A549 (cell line): ENCODE measurements at regions not wholly inside any gene's neighbourhood (a gene's known extent, or its start where the extent isn't known, plus 50 kb on each side); places are given as distances from the start of the nearest gene placed in this dataset.

Experiments used
- ATAC-seq, 2 experiments: fragments of 200-7000 bp in 1 of 2; fragments of >200 bp in 1 of 2; cut with Nextera tagmentation in 1 of 2; cut with Tn5 transposase in 1 of 2; 3 replicates each; pipeline versions ENCODE4 v1.8.0 to v1.9.1; 2018 to 2020; ENCODE audit warnings: mild to moderate bottlenecking in 1 of 2, moderate library complexity in 1 of 2
- CTCF ChIA-PET: fragments of 300-600 bp; sonication (Branson Sonifier 250); formaldehyde crosslinking; extraction: SDS; loops from one replicate; lab custom pipeline; 2021; ENCODE audit warnings: antibody characterized with exemption, inconsistent platforms; lab: Yijun Ruan, JAX
- POLR2A ChIA-PET: fragments of 350-600 bp; formaldehyde crosslinking; extraction: SDS; loops from one replicate; lab custom pipeline; 2021; ENCODE audit warnings: antibody characterized with exemption, inconsistent platforms; lab: Yijun Ruan, JAX
- DNase-seq, 2 experiments: peaks; one replicate each; pipeline versions ENCODE4 v3.0.0 to v3.0.0-alpha.2; 2011 to 2016; ENCODE audit warnings: low read depth in 1 of 2, low spot score in 1 of 2
- FAIRE-seq: peaks from 2 replicates; lab custom pipeline; 2011; peaks lifted over from hg19 to GRCh38; lab: Jason Lieb, UNC
- H3K27ac ChIP-seq, 2 experiments: fragments of >200 bp; sonication (Bioruptor Twin); formaldehyde crosslinking; 3 replicates each; pipeline ENCODE4 v1.5.1; 2016 to 2017
- H3K4me1 ChIP-seq: fragments of >200 bp; sonication (Bioruptor Twin); formaldehyde crosslinking; 3 replicates; pipeline ENCODE4 v1.6.1; 2016
- H3K4me2 ChIP-seq: fragments of >200 bp; sonication (Bioruptor Twin); formaldehyde crosslinking; 3 replicates; pipeline ENCODE4 v1.6.1; 2016
- H3K4me3 ChIP-seq: fragments of >200 bp; sonication (Bioruptor Twin); formaldehyde crosslinking; 3 replicates; pipeline ENCODE4 v1.5.1; 2016
- H3K9me3 ChIP-seq: fragments of >200 bp; sonication (Bioruptor Twin); formaldehyde crosslinking; 3 replicates; pipeline ENCODE4 v1.6.1; 2016
- ATOH8 ChIP-seq: fragments of 250-450 bp; sonication (Bioruptor Pico); IDR thresholded peaks from 2 replicates; pipeline ENCODE4 v1.5.0; 2020; ENCODE audit warnings: low read depth, mild to moderate bottlenecking, moderate library complexity
- ELK1 ChIP-seq: fragments of 150-350 bp; IDR thresholded peaks from 2 replicates; pipeline ENCODE4 v1.6.1; 2014; ENCODE audit warnings: low read depth, mild to moderate bottlenecking, low read length
- EP300 ChIP-seq, 2 experiments: fragments of >200 bp; sonication (Bioruptor Twin); formaldehyde crosslinking; IDR thresholded peaks; 2 replicates in 1 of 2; 3 replicates in 1 of 2; pipeline ENCODE4 v1.6.1; 2016 to 2017
- ESRRA ChIP-seq: fragments of 150-350 bp; IDR thresholded peaks from 2 replicates; pipeline ENCODE4 v1.6.1; 2014; ENCODE audit warnings: mild to moderate bottlenecking, low read length, borderline replicate concordance
- FOXS1 ChIP-seq: fragments of 250-450 bp; sonication (Bioruptor Pico); IDR thresholded peaks from 2 replicates; pipeline ENCODE4 v1.5.0; 2020; ENCODE audit warnings: mild to moderate bottlenecking, moderate library complexity
- GATA3 ChIP-seq: IDR thresholded peaks from 2 replicates; pipeline ENCODE4 v1.6.1; 2012; ENCODE audit warnings: borderline replicate concordance
- HOXA7 ChIP-seq: fragments of 250-450 bp; sonication (Bioruptor Pico); IDR thresholded peaks from 2 replicates; pipeline ENCODE4 v1.5.0; 2020; ENCODE audit warnings: mild to moderate bottlenecking, moderate library complexity
- KDM5A ChIP-seq: fragments of 200-600 bp; sonication (generic); IDR thresholded peaks from 2 replicates; pipeline ENCODE4 v1.6.1; 2016; ENCODE audit warnings: antibody characterized with exemption, mild to moderate bottlenecking
- MAFK ChIP-seq: fragments of 450-650 bp; IDR thresholded peaks from 2 replicates; pipeline ENCODE4 v1.6.1; 2014; ENCODE audit not compliant: partially characterized antibody
- MYC ChIP-seq: IDR thresholded peaks from 2 replicates; pipeline ENCODE4 v1.6.1; 2012; ENCODE audit warnings: mild to moderate bottlenecking, inconsistent platforms, low read length, improper control_type of control experiment, borderline replicate concordance
- NPAS2 ChIP-seq: fragments of 250-450 bp; sonication (Bioruptor Pico); IDR thresholded peaks from 2 replicates; pipeline ENCODE4 v1.8.0; 2022; ENCODE audit warnings: mild to moderate bottlenecking, moderate library complexity, borderline replicate concordance
- NR3C1 ChIP-seq: fragments of >200 bp; sonication (Bioruptor Twin); formaldehyde crosslinking; IDR thresholded peaks from 3 replicates; pipeline ENCODE4 v1.6.1; 2017
- PBX3 ChIP-seq: IDR thresholded peaks from 2 replicates; pipeline ENCODE4 v1.6.1; 2012
- POLR2AphosphoS2 ChIP-seq: conservative IDR thresholded peaks from 2 replicates; pipeline ENCODE4 v1.6.1; 2012; ENCODE audit warnings: low read length, improper control_type of control experiment, inconsistent platforms
- RARB ChIP-seq: fragments of 250-450 bp; sonication (Bioruptor Pico); IDR thresholded peaks from 2 replicates; pipeline ENCODE4 v1.8.0; 2021; ENCODE audit warnings: mild to moderate bottlenecking, moderate library complexity
- REST ChIP-seq: fragments of 200-600 bp; sonication (generic); IDR thresholded peaks from 2 replicates; pipeline ENCODE4 v1.6.1; 2016; ENCODE audit warnings: antibody characterized with exemption, mild to moderate bottlenecking, moderate library complexity
- RFX5 ChIP-seq: fragments of 450-650 bp; IDR thresholded peaks from 2 replicates; pipeline ENCODE4 v1.7.1; 2014; ENCODE audit warnings: antibody characterized with exemption, mild to moderate bottlenecking, moderate library complexity
- SREBF2 ChIP-seq: fragments of 450-650 bp; IDR thresholded peaks from 2 replicates; pipeline ENCODE4 v1.6.1; 2014; ENCODE audit warnings: mild to moderate bottlenecking, moderate library complexity
- TFCP2L1 ChIP-seq: fragments of 250-450 bp; sonication (Bioruptor Pico); IDR thresholded peaks from 2 replicates; pipeline ENCODE4 v1.5.0; 2021; ENCODE audit warnings: mild to moderate bottlenecking
- ZC3H11A ChIP-seq: fragments of 450-650 bp; IDR thresholded peaks from 2 replicates; pipeline ENCODE4 v1.6.1; 2014; ENCODE audit warnings: antibody characterized with exemption, mild to moderate bottlenecking
- ZNF302 ChIP-seq: fragments of 250-450 bp; sonication (Bioruptor Pico); IDR thresholded peaks from 2 replicates; pipeline ENCODE4 v1.9.0; 2021; ENCODE audit warnings: inconsistent platforms, mild to moderate bottlenecking, moderate library complexity
- WGBS: methylation state at CpG from one replicate; pipeline ENCODE4 v1.1.6; 2017; ENCODE audit errors: missing lambda C conversion rate; 5-methylcytosine and 5-hydroxymethylcytosine counted together

- no peak overlapping the region for H3K4me2 ChIP-seq
- POLR2A ChIA-PET: no interaction called here
- no peak overlapping the region for H3K4me3 ChIP-seq
- ATAC-seq (0 out of 6 replicates have a peak, but pooled peaks of 1 of the 2 experiments have one; percentile 13), DNase-seq (no peak), FAIRE-seq (no peak)
- no peaks in the 10 kb centered on the region for H3K9me3 ChIP-seq
- H3K27ac ChIP-seq: no peak overlapping the region
- TF ChIP-seq KDM5A (no peak), NPAS2 (no peak), EP300 (IDR thresholded peaks at IDR 0.05) (no peak), ZNF302 (CRISPR knock-in tag) (no peak), ATOH8 (CRISPR knock-in tag) (no peak), FOXS1 (CRISPR knock-in tag) (no peak), ESRRA (no peak), ZC3H11A (no peak), RFX5 (no peak), HOXA7 (CRISPR knock-in tag) (no peak), RARB (CRISPR knock-in tag) (no peak)
- 3% methylated on average over 7 of the region's 9 CpGs for WGBS
- CTCF ChIA-PET: interaction anchor here (1.1 kb wide), 1 partner anchor 10 kb away, joined by 3 read pairs; no protein-coding TSS in a partner anchor
- no peaks in the 10 kb centered on the region for H3K4me1 ChIP-seq
Measured at GRCh38 chr1:37156646-37157045, 122.3 kb upstream of the GRIK3 start.

- CTCF ChIA-PET: interaction anchor here (1.1 kb wide), 1 partner anchor 11 kb away, joined by 3 read pairs; no protein-coding TSS in a partner anchor
- POLR2A ChIA-PET: no interaction called here
- no peak for ATAC-seq
- WGBS: 18% methylated on average over 5 of the region's 5 CpGs
- no peaks in the 10 kb centered on the region for H3K9me3 ChIP-seq
- no peaks in the 10 kb centered on the region for H3K4me1 ChIP-seq
- H3K27ac ChIP-seq: no peak overlapping the region
- FAIRE-seq: no peak
- no peak overlapping the region for H3K4me3 ChIP-seq
- no peak overlapping the region for H3K4me2 ChIP-seq
- TF ChIP-seq NR3C1: no peak
- TF ChIP-seq MYC: no peak
- no peak for TF ChIP-seq ELK1
- TF ChIP-seq REST: no peak
- no peak for TF ChIP-seq PBX3
- TF ChIP-seq TFCP2L1 (CRISPR knock-in tag): no peak
- TF ChIP-seq EP300 (IDR thresholded peaks at IDR 0.05): no peak
- no peak for TF ChIP-seq MAFK
- TF ChIP-seq POLR2AphosphoS2: no peak
- no peak for TF ChIP-seq GATA3
- no peak for TF ChIP-seq SREBF2
- no peak for DNase-seq
Measured at GRCh38 chr1:37157634-37158033, 123.3 kb upstream of the GRIK3 start.
